ENCODE measurements at regions not wholly inside any gene's neighbourhood (a gene's known extent, or its start where the extent isn't known, plus 50 kb on each side); places are given as distances from the start of the nearest gene placed in this dataset.

DNA sequence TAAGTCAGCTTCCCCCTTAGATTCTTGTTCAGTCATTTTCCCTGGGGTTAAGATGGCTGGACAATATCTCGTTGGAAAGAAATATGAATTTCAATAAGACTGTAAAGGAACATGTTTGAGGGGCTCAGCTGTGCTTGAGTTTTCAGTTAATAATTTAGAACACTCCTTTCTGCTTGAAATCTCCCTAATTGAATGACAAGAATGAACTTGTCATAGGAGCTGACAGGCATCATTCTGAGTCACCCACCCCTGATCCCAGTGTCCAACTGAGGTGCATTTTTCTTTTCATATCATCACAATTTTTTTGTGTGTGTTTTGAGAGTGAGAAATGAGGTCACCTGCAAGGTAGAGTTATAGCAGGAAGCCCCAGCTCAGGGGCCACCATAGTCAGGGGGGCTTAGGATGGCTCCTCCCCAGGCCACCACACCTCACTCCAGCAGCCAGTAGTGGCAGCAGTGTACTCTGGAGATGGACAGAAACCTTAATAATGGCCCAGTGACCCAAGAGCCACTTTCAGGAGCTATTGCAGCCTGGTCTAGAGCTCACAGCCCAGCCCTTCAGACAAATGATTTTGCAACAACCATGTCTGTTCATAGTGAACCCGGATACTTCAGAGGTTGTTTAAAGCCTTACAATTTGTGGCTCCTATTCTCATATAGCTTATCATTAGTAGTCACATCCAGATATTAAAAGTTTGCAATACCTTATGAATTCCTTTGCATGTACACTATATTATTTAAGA, 174.5 kb downstream of the MAIP1 start:
- no peak for TF ChIP-seq POLR2AphosphoS5 (IDR thresholded peaks at IDR 0.05)
- no peak for TF ChIP-seq EP300 (IDR thresholded peaks at IDR 0.05)
- no peak for TF ChIP-seq CTCF (IDR thresholded peaks at IDR 0.05)

All from esophagus muscularis mucosa (tissue), 4 donors.